Esophagus muscularis mucosa (tissue), 2 donors: ENCODE measurements at regions not wholly inside any gene's neighbourhood (a gene's known extent, or its start where the extent isn't known, plus 50 kb on each side); places are given as distances from the start of the nearest gene placed in this dataset.

Experiments
- POLR2A ChIP-seq: fragments of 450-650 bp; IDR thresholded peaks from one replicate; pipeline ENCODE4 v1.6.1; 2017; ENCODE audit warnings: antibody characterized with exemption, moderate library complexity, mild to moderate bottlenecking, low read depth
- POLR2AphosphoS5 ChIP-seq, 2 donors: sonication (generic); formaldehyde crosslinking; IDR thresholded peaks; one replicate each; pipeline ENCODE4 v1.6.1; 2017; ENCODE audit warnings: antibody characterized with exemption in 2 of 2

GRCh38 chr13:68234274-68234673 is 1004.1 kb upstream of the PCDH9 start:
- TF ChIP-seq POLR2AphosphoS5 (IDR thresholded peaks at IDR 0.05): no peak
- no peak for TF ChIP-seq POLR2A
